SK-MEL-5 (cell line): ENCODE measurements at regions not wholly inside any gene's neighbourhood (a gene's known extent, or its start where the extent isn't known, plus 50 kb on each side); places are given as distances from the start of the nearest gene placed in this dataset.

Source experiments
- DNase-seq: peaks from one replicate; pipeline ENCODE4 v3.0.0-alpha.2; 2016; ENCODE audit warnings: low read depth, low spot score
- in situ Hi-C: cut with HindIII; loops from 2 replicates; pipeline ENCODE4 v1.10.0; 2016; ENCODE audit warnings: low sequenced_read_pairs, high pct_unique_total_duplicates, low pct_unique_long_range_greater_than_20kb

- no peak for DNase-seq
- in situ Hi-C loops, result no loop called here
Measured at GRCh38 chr6:110033101-110033500, 55.0 kb downstream of the GPR6 start.

- in situ Hi-C loops, result no loop called here
- no peak for DNase-seq
Measured at GRCh38 chr6:110033749-110034666, 55.9 kb downstream of the GPR6 start.

DNA sequence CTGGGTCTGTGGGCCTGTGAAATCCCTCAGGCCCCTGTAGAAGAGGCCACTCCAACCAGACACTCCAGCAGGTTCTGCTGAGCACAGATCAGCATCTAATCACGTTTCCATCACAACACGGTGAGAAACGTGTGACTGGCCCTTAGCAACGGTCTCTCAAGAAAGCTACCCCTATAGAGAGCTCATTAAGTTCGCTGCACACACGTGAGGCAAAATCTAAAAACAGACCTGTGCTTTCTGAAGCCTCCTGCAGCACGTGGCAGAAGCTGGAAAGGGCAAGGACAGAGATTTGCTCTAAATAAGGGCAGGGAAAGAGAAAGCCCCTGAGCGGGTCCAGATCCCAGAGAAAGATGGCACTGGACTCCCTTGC is 56.5 kb downstream of the GPR6 start:
- in situ Hi-C loops, result no loop called here
- no peak for DNase-seq

GRCh38 chr6:110035321-110035720 is 57.2 kb downstream of the GPR6 start:
- in situ Hi-C loops, result no loop called here

GRCh38 chr6:110036408-110037302 is 58.5 kb downstream of the GPR6 start:
- no peak for DNase-seq
- in situ Hi-C loops, result no loop called here

More at GRCh38 chr6:110035321-110035720, 57.2 kb downstream of the GPR6 start:
- no peak for DNase-seq

GRCh38 chr6:110037726-110038295 is 59.7 kb downstream of the GPR6 start:
- in situ Hi-C loops, result no loop called here
- DNase-seq, result no peak

- in situ Hi-C loops, result no loop called here
- peak; percentile 85 for DNase-seq
Measured at GRCh38 chr6:110039364-110039980, 61.4 kb downstream of the GPR6 start.

GRCh38 chr6:110039981-110040383 is 61.9 kb downstream of the GPR6 start:
- DNase-seq, result peak; percentile 49
- in situ Hi-C loops, result no loop called here

DNA sequence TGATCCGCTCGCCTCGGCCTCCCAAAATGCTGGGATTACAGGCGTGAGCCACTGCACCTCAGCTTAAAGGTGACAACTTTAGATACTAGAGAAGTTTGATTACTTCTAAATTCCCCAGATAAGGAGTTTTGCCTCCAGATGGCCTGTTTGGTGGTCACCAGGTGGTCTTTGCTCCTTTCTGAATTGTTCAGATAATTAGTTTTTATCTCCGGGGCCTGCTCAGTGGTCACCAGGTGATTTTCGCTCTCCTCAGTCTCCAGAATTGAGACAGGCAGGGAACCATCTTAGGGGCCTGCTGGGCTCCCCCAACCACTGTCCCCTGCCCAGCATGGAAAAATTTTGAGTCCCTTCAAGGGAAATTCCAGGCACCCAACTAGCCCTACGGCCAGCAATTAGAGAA is 62.6 kb downstream of the GPR6 start:
- DNase-seq, result no peak
- in situ Hi-C loops, result no loop called here

GRCh38 chr6:110041126-110041525 is 63.0 kb downstream of the GPR6 start:
- DNase-seq, result no peak
- in situ Hi-C loops, result no loop called here

DNA sequence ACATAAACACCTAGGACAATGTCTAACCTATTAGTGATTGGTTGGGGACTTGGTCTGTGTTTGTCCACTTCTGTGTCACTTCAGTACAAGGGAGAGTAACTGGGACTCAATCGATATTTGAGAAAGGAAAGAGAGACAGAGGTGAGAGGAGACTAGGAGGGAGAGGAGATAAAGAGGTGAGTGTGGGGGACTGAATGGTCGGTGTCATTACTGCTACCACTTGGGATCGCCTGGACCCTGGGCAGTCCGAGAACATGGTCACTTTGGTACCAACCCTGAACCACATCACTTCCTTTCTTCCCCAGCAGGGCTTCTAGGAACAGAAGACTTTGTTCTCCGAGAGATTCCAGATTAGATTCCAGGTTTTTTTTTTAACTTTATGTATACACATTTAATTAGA is 63.7 kb downstream of the GPR6 start:
- in situ Hi-C loops, result no loop called here
- no peak for DNase-seq

DNA sequence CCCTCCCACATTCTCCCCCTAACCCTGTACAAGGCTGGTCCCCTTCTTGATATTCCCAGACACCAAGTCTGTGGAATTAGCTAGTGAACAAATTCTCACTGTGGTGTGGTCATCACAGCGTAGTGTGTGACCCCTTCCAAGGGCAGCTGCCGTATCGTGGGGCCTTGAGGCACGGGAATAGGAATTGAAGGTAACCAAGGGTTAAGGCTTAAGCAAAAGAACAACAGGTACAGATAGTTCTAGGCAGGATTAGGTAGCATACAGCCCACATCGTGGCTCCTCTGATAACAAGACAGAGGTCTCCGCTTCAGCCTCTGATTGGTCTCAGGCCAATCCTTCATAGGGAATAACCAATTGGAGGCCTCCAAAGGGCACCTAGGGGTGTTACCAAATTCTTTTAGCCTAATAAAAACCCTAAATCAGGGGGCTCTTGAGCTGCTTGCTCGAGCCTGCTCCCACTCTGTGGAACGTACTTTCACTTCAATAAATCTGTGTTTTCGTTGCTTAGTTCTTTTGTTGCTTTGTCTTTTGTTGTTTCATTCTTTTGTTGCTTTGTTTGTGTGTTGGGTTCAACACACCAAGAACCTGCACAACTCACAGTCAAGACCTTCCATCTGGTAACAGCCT is 64.7 kb downstream of the GPR6 start:
- in situ Hi-C loops, result no loop called here
- DNase-seq, result no peak

DNA sequence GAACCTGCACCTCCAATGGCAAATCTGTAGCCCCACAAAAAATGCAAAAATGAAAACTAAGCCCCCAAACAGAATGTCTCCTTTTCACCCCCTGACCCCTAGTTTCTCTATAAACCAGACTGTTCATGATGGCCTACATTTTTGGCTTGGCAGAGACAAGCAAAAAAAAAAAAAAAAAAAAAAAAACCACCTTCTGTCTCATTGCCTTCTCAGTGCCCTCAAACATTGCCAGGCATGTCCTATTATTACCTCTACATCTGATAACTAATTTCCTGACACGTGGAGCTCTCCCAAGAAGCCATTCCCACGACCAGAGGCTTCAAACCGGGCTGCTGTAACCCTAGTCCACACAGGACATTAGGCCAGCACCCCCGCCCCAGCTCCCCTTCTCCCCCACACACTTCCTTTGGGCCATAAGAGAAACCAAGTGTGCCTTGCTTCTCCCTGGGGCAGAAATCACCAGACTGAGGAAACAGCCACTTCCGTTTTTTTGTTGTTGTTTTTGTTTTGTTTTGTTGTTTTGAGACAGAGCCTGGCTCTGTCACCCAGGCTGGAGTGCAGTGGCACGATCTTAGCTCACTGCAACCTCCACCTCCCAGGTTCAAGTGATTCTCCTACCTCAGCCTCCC is 65.4 kb downstream of the GPR6 start:
- no peak for DNase-seq
- in situ Hi-C loops, result no loop called here

- in situ Hi-C loops, result no loop called here
Measured at GRCh38 chr6:110044096-110044495, 66.0 kb downstream of the GPR6 start.

DNA sequence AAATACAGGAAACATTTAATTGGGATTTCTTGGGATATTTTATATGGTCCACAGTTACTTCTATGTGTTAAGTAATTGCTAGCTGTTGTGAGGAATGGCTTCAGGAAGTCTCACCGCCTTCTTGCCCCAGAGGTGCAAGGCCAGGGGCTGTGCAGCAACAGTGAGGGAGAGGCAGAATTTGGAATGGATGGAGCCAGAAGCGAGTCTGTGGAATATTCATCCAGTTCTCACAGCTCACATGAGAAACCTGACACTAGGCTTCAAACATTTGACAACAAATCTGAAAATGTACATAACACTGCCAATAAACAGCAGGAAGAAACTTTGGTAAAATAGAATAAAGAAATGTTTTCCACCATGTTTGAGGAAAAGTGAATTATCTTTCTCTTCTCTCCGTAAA is 66.5 kb downstream of the GPR6 start:
- in situ Hi-C loops, result no loop called here
- DNase-seq, result no peak

More at GRCh38 chr6:110044096-110044495, 66.0 kb downstream of the GPR6 start:
- no peak for DNase-seq

- in situ Hi-C loops, result no loop called here
- DNase-seq, result no peak
Measured at GRCh38 chr6:110048221-110048875, 70.2 kb downstream of the GPR6 start.
